A549 (cell line): ENCODE measurements at regions not wholly inside any gene's neighbourhood (a gene's known extent, or its start where the extent isn't known, plus 50 kb on each side); places are given as distances from the start of the nearest gene placed in this dataset.

Experiments used
- ATAC-seq, 2 experiments: fragments of 200-7000 bp in 1 of 2; fragments of >200 bp in 1 of 2; cut with Nextera tagmentation in 1 of 2; cut with Tn5 transposase in 1 of 2; 3 replicates each; pipeline versions ENCODE4 v1.8.0 to v1.9.1; 2018 to 2020; ENCODE audit warnings: mild to moderate bottlenecking in 1 of 2, moderate library complexity in 1 of 2
- CTCF ChIA-PET: fragments of 300-600 bp; sonication (Branson Sonifier 250); formaldehyde crosslinking; extraction: SDS; loops from one replicate; lab custom pipeline; 2021; ENCODE audit warnings: antibody characterized with exemption, inconsistent platforms; lab: Yijun Ruan, JAX
- POLR2A ChIA-PET: fragments of 350-600 bp; formaldehyde crosslinking; extraction: SDS; loops from one replicate; lab custom pipeline; 2021; ENCODE audit warnings: antibody characterized with exemption, inconsistent platforms; lab: Yijun Ruan, JAX
- DNase-seq, 2 experiments: peaks; one replicate each; pipeline versions ENCODE4 v3.0.0 to v3.0.0-alpha.2; 2011 to 2016; ENCODE audit warnings: low read depth in 1 of 2, low spot score in 1 of 2
- FAIRE-seq: peaks from 2 replicates; lab custom pipeline; 2011; peaks lifted over from hg19 to GRCh38; lab: Jason Lieb, UNC
- H3K27ac ChIP-seq, 2 experiments: fragments of >200 bp; sonication (Bioruptor Twin); formaldehyde crosslinking; 3 replicates each; pipeline ENCODE4 v1.5.1; 2016 to 2017
- H3K4me1 ChIP-seq: fragments of >200 bp; sonication (Bioruptor Twin); formaldehyde crosslinking; 3 replicates; pipeline ENCODE4 v1.6.1; 2016
- H3K4me2 ChIP-seq: fragments of >200 bp; sonication (Bioruptor Twin); formaldehyde crosslinking; 3 replicates; pipeline ENCODE4 v1.6.1; 2016
- H3K4me3 ChIP-seq: fragments of >200 bp; sonication (Bioruptor Twin); formaldehyde crosslinking; 3 replicates; pipeline ENCODE4 v1.5.1; 2016
- H3K9me3 ChIP-seq: fragments of >200 bp; sonication (Bioruptor Twin); formaldehyde crosslinking; 3 replicates; pipeline ENCODE4 v1.6.1; 2016
- BHLHE40 ChIP-seq: IDR thresholded peaks from 2 replicates; pipeline ENCODE4 v1.6.1; 2012; ENCODE audit warnings: low read depth, low read length, inconsistent platforms
- CBX2 ChIP-seq: fragments of 200-600 bp; sonication (generic); IDR thresholded peaks from 2 replicates; pipeline ENCODE4 v1.6.1; 2016; ENCODE audit warnings: low read depth, mild to moderate bottlenecking, borderline replicate concordance
- CBX8 ChIP-seq: fragments of 200-600 bp; sonication (generic); IDR thresholded peaks from 2 replicates; pipeline ENCODE4 v1.6.1; 2016
- CHD2 ChIP-seq: fragments of 150-350 bp; IDR thresholded peaks from 2 replicates; pipeline ENCODE4 v1.6.1; 2014; ENCODE audit warnings: low read length; ENCODE audit not compliant: partially characterized antibody
- EP300 ChIP-seq, 2 experiments: fragments of >200 bp; sonication (Bioruptor Twin); formaldehyde crosslinking; IDR thresholded peaks; 2 replicates in 1 of 2; 3 replicates in 1 of 2; pipeline ENCODE4 v1.6.1; 2016 to 2017
- ESRRA ChIP-seq: fragments of 150-350 bp; IDR thresholded peaks from 2 replicates; pipeline ENCODE4 v1.6.1; 2014; ENCODE audit warnings: mild to moderate bottlenecking, low read length, borderline replicate concordance
- FOSB ChIP-seq: fragments of 250-450 bp; sonication (Bioruptor Pico); IDR thresholded peaks from 2 replicates; pipeline ENCODE4 v1.5.0; 2020; ENCODE audit warnings: mild to moderate bottlenecking, moderate library complexity
- FOXS1 ChIP-seq: fragments of 250-450 bp; sonication (Bioruptor Pico); IDR thresholded peaks from 2 replicates; pipeline ENCODE4 v1.5.0; 2020; ENCODE audit warnings: mild to moderate bottlenecking, moderate library complexity
- GATA3 ChIP-seq: IDR thresholded peaks from 2 replicates; pipeline ENCODE4 v1.6.1; 2012; ENCODE audit warnings: borderline replicate concordance
- HEYL ChIP-seq: fragments of 250-450 bp; sonication (Bioruptor Pico); IDR thresholded peaks from 2 replicates; pipeline ENCODE4 v1.8.0; 2021; ENCODE audit warnings: mild to moderate bottlenecking, moderate library complexity
- HOXB13 ChIP-seq: fragments of 250-450 bp; sonication (Bioruptor Pico); IDR thresholded peaks from 2 replicates; pipeline ENCODE4 v1.5.0; 2020; ENCODE audit warnings: low read depth, mild to moderate bottlenecking, moderate library complexity
- HOXB5 ChIP-seq: fragments of 250-450 bp; sonication (Bioruptor Pico); IDR thresholded peaks from 2 replicates; pipeline ENCODE4 v1.5.0; 2020; ENCODE audit warnings: mild to moderate bottlenecking, moderate library complexity
- JUN ChIP-seq, 2 experiments: fragments of >200 bp; sonication (Bioruptor Twin); formaldehyde crosslinking; IDR thresholded peaks; 2 replicates in 1 of 2; 3 replicates in 1 of 2; pipeline ENCODE4 v1.6.1; 2016 to 2017
- JUNB ChIP-seq: fragments of >200 bp; sonication (Bioruptor Twin); formaldehyde crosslinking; IDR thresholded peaks from 2 replicates; pipeline ENCODE4 v1.6.1; 2016
- KDM5A ChIP-seq: fragments of 200-600 bp; sonication (generic); IDR thresholded peaks from 2 replicates; pipeline ENCODE4 v1.6.1; 2016; ENCODE audit warnings: antibody characterized with exemption, mild to moderate bottlenecking
- MYC ChIP-seq: IDR thresholded peaks from 2 replicates; pipeline ENCODE4 v1.6.1; 2012; ENCODE audit warnings: mild to moderate bottlenecking, inconsistent platforms, low read length, improper control_type of control experiment, borderline replicate concordance
- NFE2L2 ChIP-seq: fragments of 150-350 bp; conservative IDR thresholded peaks from 2 replicates; pipeline ENCODE4 v1.6.1; 2014; ENCODE audit warnings: low read length
- NPAS2 ChIP-seq: fragments of 250-450 bp; sonication (Bioruptor Pico); IDR thresholded peaks from 2 replicates; pipeline ENCODE4 v1.8.0; 2022; ENCODE audit warnings: mild to moderate bottlenecking, moderate library complexity, borderline replicate concordance
- NR3C1 ChIP-seq: fragments of >200 bp; sonication (Bioruptor Twin); formaldehyde crosslinking; IDR thresholded peaks from 3 replicates; pipeline ENCODE4 v1.6.1; 2017
- POLR2AphosphoS2 ChIP-seq: conservative IDR thresholded peaks from 2 replicates; pipeline ENCODE4 v1.6.1; 2012; ENCODE audit warnings: low read length, improper control_type of control experiment, inconsistent platforms
- RAD21 ChIP-seq, 2 experiments: fragments of >200 bp in 1 of 2; sonication (Bioruptor Twin) in 1 of 2; formaldehyde crosslinking in 1 of 2; IDR thresholded peaks in 1 of 2; conservative IDR thresholded peaks in 1 of 2; 2 replicates in 1 of 2; 3 replicates in 1 of 2; pipeline ENCODE4 v1.6.1; 2012 to 2018; ENCODE audit warnings: inconsistent platforms in 1 of 2
- RFX5 ChIP-seq: fragments of 450-650 bp; IDR thresholded peaks from 2 replicates; pipeline ENCODE4 v1.7.1; 2014; ENCODE audit warnings: antibody characterized with exemption, mild to moderate bottlenecking, moderate library complexity
- TFCP2L1 ChIP-seq: fragments of 250-450 bp; sonication (Bioruptor Pico); IDR thresholded peaks from 2 replicates; pipeline ENCODE4 v1.5.0; 2021; ENCODE audit warnings: mild to moderate bottlenecking
- TP53 ChIP-seq: fragments of 250-450 bp; sonication (Bioruptor Pico); IDR thresholded peaks from 2 replicates; pipeline ENCODE4 v1.5.0; 2021; ENCODE audit warnings: mild to moderate bottlenecking, moderate library complexity
- ZC3H11A ChIP-seq: fragments of 450-650 bp; IDR thresholded peaks from 2 replicates; pipeline ENCODE4 v1.6.1; 2014; ENCODE audit warnings: antibody characterized with exemption, mild to moderate bottlenecking
- ZFP36 ChIP-seq: fragments of 450-650 bp; IDR thresholded peaks from 2 replicates; pipeline ENCODE4 v1.6.1; 2014; ENCODE audit warnings: borderline replicate concordance; ENCODE audit not compliant: partially characterized antibody
- ZSCAN20 ChIP-seq: fragments of 250-450 bp; sonication (Bioruptor Pico); IDR thresholded peaks from 2 replicates; pipeline ENCODE4 v1.8.0; 2022; ENCODE audit warnings: mild to moderate bottlenecking, moderate library complexity
- WGBS: methylation state at CpG from one replicate; pipeline ENCODE4 v1.1.6; 2017; ENCODE audit errors: missing lambda C conversion rate; 5-methylcytosine and 5-hydroxymethylcytosine counted together
- TF ChIP-seq, protein P1 (sequence below): IDR thresholded peaks from 2 replicates; pipeline ENCODE4 v1.6.1; 2012
- TF ChIP-seq, protein P2 (sequence below): fragments of 150-350 bp; IDR thresholded peaks from 2 replicates; pipeline ENCODE4 v1.6.1; 2014; ENCODE audit warnings: low read depth, mild to moderate bottlenecking, low read length

- Histone ChIP-seq H3K9me3 (no peaks in the 10 kb centered on the region), H3K4me2 (no peak overlapping the region), H3K27ac (no peak overlapping the region), H3K4me1 (0 out of 3 replicates have a peak, but pooled peaks cover 6% of the 10 kb centered on the region), H3K4me3 (no peak overlapping the region)
- 74% methylated on average over 1 of the region's 1 CpG for WGBS
- DNase-seq: no peak
- FAIRE-seq: no peak
- TF ChIP-seq TFCP2L1 (CRISPR knock-in tag): no peak
- no peak for TF ChIP-seq CHD2
- TF ChIP-seq, protein P1, sequence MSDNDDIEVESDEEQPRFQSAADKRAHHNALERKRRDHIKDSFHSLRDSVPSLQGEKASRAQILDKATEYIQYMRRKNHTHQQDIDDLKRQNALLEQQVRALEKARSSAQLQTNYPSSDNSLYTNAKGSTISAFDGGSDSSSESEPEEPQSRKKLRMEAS: no peak
- TF ChIP-seq MYC: no peak
- TF ChIP-seq JUN (IDR thresholded peaks at IDR 0.05): no peak
- no peak for TF ChIP-seq ZC3H11A
- TF ChIP-seq HOXB5 (CRISPR knock-in tag): no peak
- TF ChIP-seq EP300 (IDR thresholded peaks at IDR 0.05): no peak
- ChIA-PET POLR2A (no interaction called here), CTCF (no interaction called here)
- no peak for ATAC-seq
These were observed 548.6 kb downstream of the SLC16A7 start for GRCh38 chr12:60144395-60144794.

GRCh38 chr12:60148109-60148508 lies 552.3 kb downstream of the SLC16A7 start:
- 0 out of 3 replicates have a peak, but pooled peaks cover 6% of the 10 kb centered on the region for H3K4me1 ChIP-seq
- ChIA-PET CTCF (no interaction called here), POLR2A (no interaction called here)
- no peak overlapping the region for H3K4me3 ChIP-seq
- DNase-seq (peak in 1 of 2 experiments; percentile 22), FAIRE-seq (no peak), ATAC-seq (peak; percentile 37 to 56; a peak in 3 of 6 replicates)
- no peak overlapping the region; the same call in 2 of the 3 replicates for H3K4me2 ChIP-seq
- no peaks in the 10 kb centered on the region for H3K9me3 ChIP-seq
- H3K27ac ChIP-seq: no peak overlapping the region
- no peak for TF ChIP-seq HEYL (CRISPR knock-in tag)
- no peak for TF ChIP-seq MYC
- no peak for TF ChIP-seq CBX2
- TF ChIP-seq RFX5: no peak
- no peak for TF ChIP-seq JUNB
- TF ChIP-seq, protein P2, sequence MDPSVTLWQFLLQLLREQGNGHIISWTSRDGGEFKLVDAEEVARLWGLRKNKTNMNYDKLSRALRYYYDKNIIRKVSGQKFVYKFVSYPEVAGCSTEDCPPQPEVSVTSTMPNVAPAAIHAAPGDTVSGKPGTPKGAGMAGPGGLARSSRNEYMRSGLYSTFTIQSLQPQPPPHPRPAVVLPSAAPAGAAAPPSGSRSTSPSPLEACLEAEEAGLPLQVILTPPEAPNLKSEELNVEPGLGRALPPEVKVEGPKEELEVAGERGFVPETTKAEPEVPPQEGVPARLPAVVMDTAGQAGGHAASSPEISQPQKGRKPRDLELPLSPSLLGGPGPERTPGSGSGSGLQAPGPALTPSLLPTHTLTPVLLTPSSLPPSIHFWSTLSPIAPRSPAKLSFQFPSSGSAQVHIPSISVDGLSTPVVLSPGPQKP: no peak
- TF ChIP-seq GATA3: no peak
- TF ChIP-seq EP300 (IDR thresholded peaks at IDR 0.05): no peak
- TF ChIP-seq CHD2: no peak
- no peak for TF ChIP-seq NR3C1
- WGBS: 26% methylated on average over 2 of the region's 2 CpGs

- FAIRE-seq (no peak), ATAC-seq (no peak; a peak in 1 of 6 replicates), DNase-seq (peak in 1 of 2 experiments; percentile 6)
- ChIA-PET CTCF (no interaction called here), POLR2A (no interaction called here)
- Histone ChIP-seq H3K27ac (no peak overlapping the region), H3K4me1 (0 out of 3 replicates have a peak, but pooled peaks cover 6% of the 10 kb centered on the region), H3K4me3 (no peak overlapping the region), H3K9me3 (no peaks in the 10 kb centered on the region), H3K4me2 (peak overlapping the region; percentile 11; the same call in 1 of the 3 replicates)
- TF ChIP-seq RAD21 (conservative IDR thresholded peaks at IDR 0.05 in 1 of 2, IDR thresholded peaks at IDR 0.05 in 1 of 2) (no peak), NPAS2 (no peak), CBX8 (no peak), POLR2AphosphoS2 (no peak), KDM5A (no peak), HEYL (CRISPR knock-in tag) (no peak), ESRRA (no peak), BHLHE40 (no peak), MYC (no peak), HOXB13 (CRISPR knock-in tag) (no peak), ZFP36 (no peak), FOSB (CRISPR knock-in tag) (no peak), NR3C1 (no peak), NFE2L2 (no peak), CHD2 (no peak), FOXS1 (CRISPR knock-in tag) (no peak), TP53 (CRISPR knock-in tag) (no peak), ZC3H11A (no peak), ZSCAN20 (no peak)
- TF ChIP-seq, protein P1: no peak
These were observed 553.0 kb downstream of the SLC16A7 start for GRCh38 chr12:60148831-60149230.
